Body of pancreas (tissue), 4 donors: ENCODE measurements at regions not wholly inside any gene's neighbourhood (a gene's known extent, or its start where the extent isn't known, plus 50 kb on each side); places are given as distances from the start of the nearest gene placed in this dataset.

Experiments used
- ATAC-seq: fragments of 150-250 bp; one replicate; pipeline ENCODE4 v1.9.1; 2016
- DNase-seq, 4 donors: peaks; one replicate each; pipeline ENCODE4 v3.0.0-alpha.2; 2019
- H3K27ac ChIP-seq, 4 donors: fragments of 200-600 bp; sonication (generic); 1 replicate in 3 of 4; 2 replicates in 1 of 4; pipeline versions ENCODE4 v1.5.1 to v1.6.1; 2016 to 2019; ENCODE audit warnings: mild to moderate bottlenecking in 1 of 4, mixed read lengths in 1 of 4, moderate library complexity in 1 of 4
- H3K27me3 ChIP-seq, 2 donors: fragments of 200-600 bp; sonication (generic); one replicate each; pipeline ENCODE4 v1.6.0; 2016; ENCODE audit warnings: mild to moderate bottlenecking in 1 of 2
- H3K36me3 ChIP-seq, 2 donors: fragments of 200-600 bp; sonication (generic); replicated peaks in 1 of 2; 2 replicates each; pipeline ENCODE4 v1.5.1; 2016; ENCODE audit warnings: low read depth in 2 of 2; ENCODE audit not compliant: insufficient read depth in 1 of 2
- H3K4me1 ChIP-seq: fragments of 200-600 bp; sonication (generic); one replicate; pipeline ENCODE4 v1.6.0; 2016
- H3K4me3 ChIP-seq, 2 donors: fragments of 200-600 bp; sonication (generic); 1 replicate in 1 of 2; 2 replicates in 1 of 2; pipeline ENCODE4 v1.5.1; 2016 to 2019
- H3K9me3 ChIP-seq, 3 donors: fragments of 200-600 bp; sonication (generic); 1 replicate in 2 of 3; 2 replicates in 1 of 3; pipeline ENCODE4 v1.5.1; 2016
- POLR2A ChIP-seq, 3 donors: fragments of 450-650 bp; IDR thresholded peaks; one replicate each; pipeline ENCODE4 v1.6.1; 2016; ENCODE audit warnings: antibody characterized with exemption in 3 of 3, mild to moderate bottlenecking in 2 of 3
- WGBS, 2 donors: methylation state at CpG; one replicate each; pipeline ENCODE4 v1.1.5; 2017; 5-methylcytosine and 5-hydroxymethylcytosine counted together
- intact Hi-C: fragments of 100-400 bp; cut with DNase I; formaldehyde crosslinking; loops from one replicate; pipeline ENCODE4 v1.15.1; 2023
- TF ChIP-seq, protein P1 (sequence below), 7 experiments: fragments of 450-650 bp in 4 of 7; fragments of 200-600 bp in 3 of 7; sonication (generic) in 3 of 7; IDR thresholded peaks; one replicate each; pipeline ENCODE4 v1.5.1; 2016 to 2019; ENCODE audit warnings: antibody characterized with exemption in 7 of 7

GRCh38 chr13:49844181-49844580 is 51.7 kb upstream of the KPNA3 start:
- TF ChIP-seq, protein P1, sequence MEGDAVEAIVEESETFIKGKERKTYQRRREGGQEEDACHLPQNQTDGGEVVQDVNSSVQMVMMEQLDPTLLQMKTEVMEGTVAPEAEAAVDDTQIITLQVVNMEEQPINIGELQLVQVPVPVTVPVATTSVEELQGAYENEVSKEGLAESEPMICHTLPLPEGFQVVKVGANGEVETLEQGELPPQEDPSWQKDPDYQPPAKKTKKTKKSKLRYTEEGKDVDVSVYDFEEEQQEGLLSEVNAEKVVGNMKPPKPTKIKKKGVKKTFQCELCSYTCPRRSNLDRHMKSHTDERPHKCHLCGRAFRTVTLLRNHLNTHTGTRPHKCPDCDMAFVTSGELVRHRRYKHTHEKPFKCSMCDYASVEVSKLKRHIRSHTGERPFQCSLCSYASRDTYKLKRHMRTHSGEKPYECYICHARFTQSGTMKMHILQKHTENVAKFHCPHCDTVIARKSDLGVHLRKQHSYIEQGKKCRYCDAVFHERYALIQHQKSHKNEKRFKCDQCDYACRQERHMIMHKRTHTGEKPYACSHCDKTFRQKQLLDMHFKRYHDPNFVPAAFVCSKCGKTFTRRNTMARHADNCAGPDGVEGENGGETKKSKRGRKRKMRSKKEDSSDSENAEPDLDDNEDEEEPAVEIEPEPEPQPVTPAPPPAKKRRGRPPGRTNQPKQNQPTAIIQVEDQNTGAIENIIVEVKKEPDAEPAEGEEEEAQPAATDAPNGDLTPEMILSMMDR (IDR thresholded peaks at IDR 0.05) = no peak
- no peak for TF ChIP-seq POLR2A (IDR thresholded peaks at IDR 0.05)
- Histone ChIP-seq H3K4me3 (no peak overlapping the region), H3K4me1 (peaks cover 8% of the 10 kb centered on the region), H3K27ac (no peak overlapping the region), H3K27me3 (no peaks in the 10 kb centered on the region), H3K9me3 (no peaks in the 10 kb centered on the region), H3K36me3 (no peaks in the 10 kb centered on the region)
- intact Hi-C loops = no loop called here
- ATAC-seq (no peak), DNase-seq (no peak)
- WGBS, 2 donors = 58 to 60% methylated on average over 8 of the region's 8 CpGs
